Stimulated activated CD4-positive, alpha-beta T cell treated with anti-CD3 and anti-CD28 coated beads, Interleukin-4, amount 100 ng/mL, for 24 hours (primary cell): ENCODE measurements at regions not wholly inside any gene's neighbourhood (a gene's known extent, or its start where the extent isn't known, plus 50 kb on each side); places are given as distances from the start of the nearest gene placed in this dataset.

ENCODE experiments used
- DNase-seq: peaks from one replicate; pipeline ENCODE4 v3.0.0-alpha.2; 2020

DNA sequence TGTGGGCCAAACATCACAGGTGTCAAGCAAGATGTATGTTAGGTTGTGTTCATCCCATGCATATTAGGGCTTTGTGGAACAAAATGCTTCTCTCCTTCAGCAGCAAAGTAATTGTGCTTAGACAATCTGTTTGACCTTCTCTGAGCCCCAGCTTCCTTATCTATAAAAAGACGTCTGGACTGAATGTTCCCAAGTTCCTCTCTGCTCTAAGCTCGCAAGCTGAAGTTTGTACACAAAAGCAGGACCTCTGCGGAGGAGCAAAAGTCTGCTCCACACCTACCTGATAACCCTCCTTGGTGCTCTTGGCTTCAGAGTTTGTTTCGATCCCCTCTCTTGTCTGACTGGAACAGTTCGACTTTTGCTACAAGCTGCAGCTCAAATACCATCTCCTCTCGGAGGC is 95.7 kb upstream of the UBL3 start:
- no peak for DNase-seq

DNA sequence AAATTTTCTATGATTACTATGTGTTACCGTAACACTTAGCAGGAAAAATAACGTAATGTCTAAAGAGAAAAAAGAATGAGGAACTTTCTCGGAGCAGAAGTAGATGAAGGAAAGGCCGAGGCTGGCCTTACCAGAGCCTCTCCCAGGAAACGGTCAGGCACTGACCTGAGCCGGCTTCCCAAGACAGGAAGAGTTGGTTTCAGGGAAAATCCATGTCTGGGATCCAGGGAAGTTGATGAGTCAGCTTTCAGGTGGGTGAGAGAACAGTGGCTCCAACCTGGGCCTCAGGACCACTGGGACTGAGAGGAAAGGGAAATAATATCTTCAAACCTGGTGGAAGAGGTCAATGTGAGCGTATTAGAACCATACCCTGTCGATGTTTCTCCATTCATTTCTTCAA is 93.3 kb upstream of the UBL3 start:
- no peak for DNase-seq

DNA sequence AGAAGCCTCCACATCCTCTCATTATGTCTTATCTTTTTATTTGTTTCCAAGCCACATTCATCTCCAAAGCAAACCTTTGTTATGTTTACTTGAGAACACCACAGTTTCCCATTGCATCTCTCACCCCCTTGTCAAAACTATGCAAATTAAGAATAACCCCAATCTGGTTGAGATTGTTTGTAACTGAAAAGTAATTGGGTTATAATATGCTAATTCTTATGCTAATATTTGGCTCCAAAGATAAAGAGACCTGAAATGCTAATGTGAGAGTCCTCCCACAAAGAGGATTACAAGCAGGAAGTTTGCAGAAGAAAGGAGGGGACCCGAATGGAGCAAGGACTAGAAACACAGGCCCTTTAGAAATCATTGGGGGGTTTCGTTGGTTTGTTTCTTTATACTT is 92.9 kb upstream of the UBL3 start:
- no peak for DNase-seq

DNA sequence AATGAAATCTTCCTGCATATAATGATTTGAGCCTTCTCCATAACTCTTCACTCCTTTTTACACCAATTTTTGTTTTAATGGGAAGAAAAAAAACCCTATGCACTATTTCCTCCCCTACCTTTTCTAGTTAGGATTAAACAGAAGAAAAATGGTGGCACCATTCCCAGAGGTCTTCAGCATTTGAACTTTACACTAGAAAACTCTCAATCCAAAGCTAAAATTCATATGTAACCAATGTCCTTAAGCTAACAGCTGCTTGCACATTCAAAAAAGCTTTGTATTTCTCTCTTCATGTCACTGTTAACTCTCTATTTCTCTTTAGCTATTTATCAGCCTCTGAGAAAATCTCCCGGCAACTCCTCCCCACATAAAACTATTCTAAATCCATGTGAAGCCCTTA is 90.3 kb upstream of the UBL3 start:
- DNase-seq = no peak

DNA sequence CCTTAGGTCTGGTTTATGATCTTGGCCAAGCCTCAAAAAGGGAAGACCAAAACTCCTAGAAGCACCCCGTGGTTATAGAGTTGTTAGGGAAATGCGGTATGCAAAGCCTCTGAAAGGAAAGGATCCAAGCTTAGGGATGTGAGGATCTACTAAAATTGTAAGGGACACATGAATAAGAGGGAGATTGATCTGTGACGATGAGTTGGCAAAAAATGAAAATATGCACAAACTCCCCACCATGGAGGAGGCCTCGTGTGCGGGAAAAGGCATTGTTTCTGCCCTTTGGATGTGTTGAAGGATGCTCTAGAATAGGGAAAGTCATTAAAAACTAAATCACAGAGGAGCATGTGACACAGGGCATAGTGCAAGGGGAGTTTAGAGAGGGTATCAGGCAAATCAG is 88.7 kb upstream of the UBL3 start:
- no peak for DNase-seq

DNA sequence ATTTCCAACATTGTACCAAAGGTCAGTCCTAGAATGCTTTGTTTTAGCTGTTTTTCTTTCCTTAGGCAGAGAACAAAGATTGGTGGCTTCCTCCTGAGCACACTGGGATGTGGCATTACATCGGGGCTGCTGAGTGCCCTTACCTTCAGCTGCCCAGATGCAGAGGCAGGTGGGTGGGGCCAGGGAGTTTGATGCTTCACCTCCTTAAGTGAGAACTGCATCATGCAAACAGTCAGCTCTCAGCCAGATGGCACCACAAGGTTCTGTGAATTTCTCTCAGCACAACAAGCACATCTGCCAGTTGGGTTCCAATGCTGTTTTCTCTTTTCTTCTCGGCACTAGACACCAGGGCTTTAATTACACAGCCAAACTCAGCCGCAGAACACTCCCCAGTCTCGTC is 87.4 kb upstream of the UBL3 start:
- no peak for DNase-seq

DNA sequence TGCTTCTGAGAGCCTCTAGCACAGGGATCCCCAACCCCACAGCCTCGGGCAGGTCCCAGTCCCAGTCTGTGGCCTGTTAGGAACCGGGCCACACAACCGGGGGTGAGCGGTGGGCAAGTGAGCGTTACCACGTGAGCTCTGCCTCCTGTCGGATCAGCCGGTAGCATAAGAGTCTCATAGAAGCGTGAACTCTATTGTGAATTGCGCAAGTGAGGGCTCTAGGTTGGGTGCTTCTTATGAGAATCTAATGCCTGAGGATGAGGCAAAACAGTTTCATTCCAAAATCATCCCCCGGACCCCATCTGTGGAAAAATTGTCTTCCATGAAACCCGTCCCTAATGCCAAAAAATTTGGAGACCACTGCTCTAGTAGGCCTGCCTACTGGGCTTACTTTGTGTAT is 87.0 kb upstream of the UBL3 start:
- DNase-seq = no peak

DNA sequence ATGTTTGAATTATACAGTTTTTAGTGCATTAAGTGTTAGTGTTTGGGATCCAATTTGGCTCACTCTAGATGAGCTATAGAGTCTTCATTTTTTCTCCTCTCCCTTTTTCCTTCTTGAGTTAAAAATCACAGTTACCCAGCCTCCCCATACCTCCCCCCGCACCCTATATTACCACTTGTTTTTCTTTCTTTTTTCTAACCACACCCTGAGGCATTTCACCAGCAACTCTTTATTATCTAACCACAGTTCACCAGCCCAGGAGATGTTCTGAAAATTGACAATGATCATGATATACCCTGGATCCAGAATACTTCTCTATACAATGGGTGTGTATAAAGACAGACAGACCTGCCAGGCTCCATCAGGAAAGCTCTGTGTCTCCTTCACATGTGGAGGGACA is 86.5 kb upstream of the UBL3 start:
- DNase-seq = no peak

DNA sequence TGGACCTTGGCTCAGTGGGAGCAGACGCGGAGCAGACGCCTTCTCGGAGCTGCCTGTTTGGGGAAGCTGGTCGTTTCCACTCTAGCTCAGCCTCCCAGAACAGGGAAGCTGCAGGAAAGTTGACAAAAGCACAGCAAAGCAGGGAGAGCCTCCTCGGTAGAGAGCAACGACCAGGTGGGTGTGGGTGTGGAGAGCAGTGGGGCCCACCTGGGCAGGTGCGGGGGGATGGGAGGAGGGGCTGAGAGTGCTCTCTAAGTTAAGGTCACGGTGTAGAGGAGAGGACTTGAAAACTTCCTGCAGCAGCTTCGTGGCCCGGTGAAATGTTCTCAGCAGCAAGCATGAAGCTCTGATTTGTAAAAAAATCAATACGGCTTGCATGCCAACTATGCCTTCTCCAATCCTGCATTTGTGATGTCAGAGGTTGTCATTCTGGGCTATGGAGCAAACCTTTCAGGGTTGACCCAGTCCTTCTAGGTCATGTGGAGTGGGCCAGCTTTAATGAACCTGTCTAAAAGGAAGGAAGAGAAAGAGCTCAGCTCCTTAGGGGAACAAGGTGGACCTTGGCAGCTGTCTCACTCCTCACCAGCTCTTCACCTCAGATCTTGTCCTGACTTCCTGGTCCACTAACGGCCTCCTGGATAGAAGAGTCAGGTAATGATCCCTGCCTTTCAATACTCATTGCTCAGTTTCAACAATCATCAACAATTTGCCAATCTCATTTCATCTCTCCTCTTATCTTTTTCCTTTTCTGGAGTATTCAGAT is 85.8 kb upstream of the UBL3 start:
- no peak for DNase-seq

DNA sequence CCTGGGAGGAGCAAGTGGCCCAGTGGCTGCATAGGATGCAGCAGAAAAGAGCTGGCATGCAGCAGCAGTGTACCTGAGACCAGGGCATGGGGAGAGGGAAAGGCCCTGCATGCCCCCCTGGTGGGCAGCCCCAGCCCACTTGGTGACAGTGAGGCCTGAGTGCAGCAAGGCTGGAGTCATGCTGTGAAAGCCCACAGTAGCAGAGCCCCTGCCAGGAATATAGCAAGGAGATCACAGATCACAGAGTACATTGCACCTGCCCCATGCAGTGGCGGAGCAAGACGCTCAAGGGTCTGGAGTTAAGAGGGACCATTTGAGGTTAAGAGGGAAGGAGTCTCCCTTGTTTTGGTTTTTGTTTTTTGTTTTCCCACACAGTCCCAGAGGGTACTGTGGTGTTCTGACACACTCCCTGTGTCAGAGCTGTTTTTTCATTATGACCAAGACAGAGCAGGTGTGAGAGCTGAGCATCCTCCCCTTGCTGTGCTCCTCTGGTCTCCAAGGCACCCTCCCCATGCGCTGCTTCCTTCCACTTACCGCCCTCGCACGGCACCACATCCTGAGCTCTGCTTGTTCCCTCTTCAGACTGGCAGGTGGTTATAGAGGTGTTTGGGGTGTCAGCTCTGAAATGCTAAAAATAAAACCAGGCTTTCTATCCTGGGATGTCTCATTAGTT is 85.0 kb upstream of the UBL3 start:
- peak; percentile 72 for DNase-seq

DNA sequence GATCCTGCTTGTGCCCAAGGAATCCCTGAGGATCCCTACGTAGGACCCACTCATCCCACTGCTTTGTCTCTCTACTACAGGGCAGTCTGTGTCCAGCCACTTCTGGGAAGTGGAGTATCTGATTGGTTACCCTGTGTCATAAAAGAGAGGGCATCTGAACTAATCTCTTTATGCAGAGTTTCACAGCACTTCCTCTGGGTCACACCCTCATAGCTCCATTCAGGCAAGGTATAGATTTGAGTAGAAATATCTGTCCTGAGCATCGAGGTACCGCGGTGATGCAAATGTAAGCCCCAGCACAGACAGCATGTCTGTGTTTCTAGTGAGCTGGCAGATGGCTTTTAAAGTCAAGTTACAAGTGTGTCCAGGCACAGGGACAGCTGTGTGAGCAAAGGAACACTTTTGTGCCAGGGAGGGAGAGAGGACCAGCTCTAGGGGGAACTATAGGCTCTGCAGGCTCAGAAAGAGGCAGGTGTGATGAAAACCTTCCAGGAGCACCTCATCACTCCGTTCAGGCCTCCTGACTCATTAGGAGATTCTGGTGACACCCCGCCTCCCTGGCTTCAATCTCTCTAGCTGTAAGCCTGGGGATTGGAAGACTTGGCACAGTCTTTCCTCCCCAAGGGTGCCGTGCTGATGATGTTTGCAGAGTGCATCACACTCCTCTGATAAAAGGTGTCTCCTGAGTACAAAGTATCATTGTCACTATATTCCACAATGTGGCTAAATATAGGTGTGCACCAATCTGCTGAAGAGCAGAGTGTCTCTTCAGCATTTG is 84.3 kb upstream of the UBL3 start:
- DNase-seq = no peak

DNA sequence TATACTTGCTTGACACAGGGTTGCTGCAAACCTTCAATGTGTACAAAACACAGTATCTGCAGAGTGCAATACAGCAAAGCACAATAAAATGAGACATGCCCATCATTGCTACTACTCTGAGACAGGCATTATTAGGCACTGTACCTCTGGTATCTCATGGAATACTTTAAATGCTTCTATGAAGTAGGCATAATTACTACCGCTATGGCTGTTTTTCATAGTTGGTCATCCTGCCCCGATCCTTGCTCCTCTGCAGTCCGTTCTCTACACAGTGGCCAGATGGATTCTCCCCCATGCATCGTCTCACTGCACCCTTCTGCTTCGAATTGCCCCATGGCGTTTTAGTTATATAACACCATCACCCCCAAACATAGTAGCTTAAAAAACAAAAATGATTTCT is 83.0 kb upstream of the UBL3 start:
- no peak for DNase-seq

DNA sequence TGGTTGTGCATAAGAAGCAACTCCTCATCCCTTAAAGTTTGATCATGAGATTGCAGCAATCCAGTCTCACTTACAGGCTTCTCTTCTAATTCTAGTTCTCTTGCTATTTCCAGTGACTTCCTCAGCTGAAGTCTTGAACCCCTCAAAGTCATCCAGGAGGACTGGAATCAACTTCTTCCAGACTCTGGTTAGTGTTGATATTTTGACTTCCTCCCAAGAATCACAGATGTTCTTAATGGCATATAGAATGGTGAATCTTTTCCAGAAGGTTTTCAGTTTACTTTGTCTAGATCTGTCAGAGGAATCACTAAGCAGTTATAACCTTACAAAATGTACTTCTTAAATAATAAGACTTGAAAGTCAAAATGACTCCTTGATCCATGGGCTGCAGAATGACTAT is 81.3 kb upstream of the UBL3 start:
- no peak for DNase-seq

DNA sequence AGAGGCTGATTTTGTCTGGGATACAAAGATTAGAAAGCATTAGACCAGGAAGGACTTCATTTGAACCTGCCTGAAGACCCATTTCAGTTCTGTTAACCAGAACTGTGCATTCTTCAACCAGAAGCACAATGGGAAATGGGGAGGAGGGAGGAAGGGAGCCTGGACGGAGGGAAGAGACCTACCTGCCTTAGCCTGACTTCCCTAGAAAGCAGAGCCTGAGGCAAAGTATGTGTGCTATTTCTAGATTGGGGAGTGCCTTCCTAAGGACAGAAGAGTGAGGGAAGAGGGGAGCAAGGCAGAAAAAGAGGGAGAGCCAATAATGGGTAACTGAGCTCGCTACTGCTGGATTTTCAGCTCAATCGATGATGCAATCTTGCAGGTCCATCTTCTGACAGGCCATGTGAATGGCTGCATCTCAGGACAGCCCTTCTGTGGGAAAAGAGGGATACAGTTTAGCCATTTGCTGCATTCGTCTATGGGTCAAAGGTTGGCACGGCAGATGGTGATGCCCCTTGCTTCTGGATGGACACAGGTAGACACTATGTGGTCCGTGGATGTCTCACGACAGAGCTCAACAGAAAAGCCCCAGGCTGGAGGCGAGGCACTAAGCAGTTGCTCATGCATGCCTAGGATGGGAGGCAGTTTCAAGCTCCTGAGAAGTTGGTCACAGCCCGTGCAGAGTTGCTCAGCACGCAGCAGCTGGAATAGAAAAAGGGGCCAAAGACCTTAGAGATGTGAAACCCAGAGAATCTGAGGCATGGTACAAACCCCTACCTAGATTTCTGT is 78.8 kb upstream of the UBL3 start:
- no peak for DNase-seq

DNA sequence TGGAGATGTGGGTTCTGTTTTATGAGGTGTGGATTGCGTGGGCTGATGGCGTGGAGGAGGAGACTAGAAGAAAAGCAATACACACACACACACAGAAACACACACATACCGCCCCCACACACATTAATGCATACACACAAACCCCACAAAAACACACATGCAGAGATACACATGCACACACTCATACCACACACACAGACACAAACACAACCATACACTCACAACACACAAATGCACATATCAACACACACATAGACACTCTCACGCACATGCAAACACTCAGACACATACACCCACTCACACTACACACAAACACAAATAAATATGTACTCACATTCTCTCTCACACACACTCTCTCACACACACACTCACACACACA is 75.7 kb upstream of the UBL3 start:
- no peak for DNase-seq

DNA sequence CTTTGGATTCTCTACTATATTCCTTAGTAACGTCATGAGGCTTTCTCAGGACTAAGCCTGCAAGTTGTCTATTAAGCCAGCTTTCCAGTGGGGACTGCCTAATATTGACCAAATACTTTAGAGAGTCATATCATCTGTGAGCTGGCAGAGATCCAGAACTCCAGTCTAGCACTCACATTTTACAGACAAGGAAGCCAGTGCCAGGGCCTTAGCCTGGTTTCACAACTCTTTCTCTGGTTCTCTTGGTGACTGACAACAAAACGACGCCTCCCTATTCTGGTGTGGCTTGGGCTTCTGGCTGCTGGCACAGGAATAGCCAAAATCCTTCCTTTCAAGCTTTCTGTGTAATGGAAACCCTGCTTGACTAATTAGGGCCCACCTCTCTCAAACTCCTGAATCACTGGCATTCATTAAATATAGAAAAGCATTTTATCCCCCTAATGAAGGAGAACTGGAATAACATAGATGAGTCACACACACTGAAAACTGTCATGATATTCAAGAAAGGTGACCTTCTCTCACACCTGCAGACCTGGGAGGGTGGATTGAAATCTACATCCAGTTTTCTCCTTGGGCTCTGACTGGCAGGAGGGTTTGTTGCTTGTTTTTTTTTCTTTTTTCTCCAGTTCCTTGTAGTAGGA is 75.2 kb upstream of the UBL3 start:
- no peak for DNase-seq

DNA sequence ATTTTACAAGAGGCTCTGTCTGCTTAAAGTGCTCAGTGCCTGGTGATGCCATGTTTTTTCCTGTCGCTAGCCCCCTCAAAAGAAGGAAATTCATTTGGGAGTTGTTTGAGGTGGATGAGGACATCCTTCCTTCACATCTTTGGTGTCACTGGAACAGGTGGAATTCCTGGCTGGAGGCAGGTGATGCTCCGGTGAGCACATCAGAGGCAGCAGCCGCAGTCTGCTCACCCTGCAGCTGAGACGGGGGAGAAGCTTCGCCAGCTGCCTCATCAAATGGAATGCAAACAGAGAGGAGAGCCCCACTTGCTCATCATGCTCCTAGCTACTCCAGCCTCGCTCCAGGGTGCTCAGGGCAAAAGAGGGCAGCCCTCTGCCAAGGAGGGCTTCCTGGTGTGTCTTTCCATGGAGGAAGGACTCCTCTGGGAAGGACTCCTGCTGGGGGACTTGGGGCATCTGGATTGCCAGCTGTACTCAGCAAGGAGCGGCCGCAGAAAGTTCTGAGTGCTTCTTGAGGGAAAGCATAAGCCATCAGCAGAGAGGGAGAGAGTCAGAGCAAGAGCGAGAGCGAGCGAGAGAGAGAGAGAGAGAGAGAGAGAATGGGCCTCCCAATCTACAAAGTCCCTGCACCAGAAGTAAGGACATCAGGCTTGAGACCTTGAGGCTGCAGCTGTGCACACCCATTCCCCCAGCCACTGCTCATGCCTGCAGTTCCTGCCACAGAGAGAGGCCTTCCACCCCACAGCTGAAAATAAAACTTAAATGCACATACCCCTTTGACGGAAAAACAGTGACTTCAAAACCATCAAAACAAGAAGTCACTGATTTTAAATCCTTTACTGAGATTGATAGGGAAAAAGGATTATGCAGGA is 74.3 kb upstream of the UBL3 start:
- no peak for DNase-seq

DNA sequence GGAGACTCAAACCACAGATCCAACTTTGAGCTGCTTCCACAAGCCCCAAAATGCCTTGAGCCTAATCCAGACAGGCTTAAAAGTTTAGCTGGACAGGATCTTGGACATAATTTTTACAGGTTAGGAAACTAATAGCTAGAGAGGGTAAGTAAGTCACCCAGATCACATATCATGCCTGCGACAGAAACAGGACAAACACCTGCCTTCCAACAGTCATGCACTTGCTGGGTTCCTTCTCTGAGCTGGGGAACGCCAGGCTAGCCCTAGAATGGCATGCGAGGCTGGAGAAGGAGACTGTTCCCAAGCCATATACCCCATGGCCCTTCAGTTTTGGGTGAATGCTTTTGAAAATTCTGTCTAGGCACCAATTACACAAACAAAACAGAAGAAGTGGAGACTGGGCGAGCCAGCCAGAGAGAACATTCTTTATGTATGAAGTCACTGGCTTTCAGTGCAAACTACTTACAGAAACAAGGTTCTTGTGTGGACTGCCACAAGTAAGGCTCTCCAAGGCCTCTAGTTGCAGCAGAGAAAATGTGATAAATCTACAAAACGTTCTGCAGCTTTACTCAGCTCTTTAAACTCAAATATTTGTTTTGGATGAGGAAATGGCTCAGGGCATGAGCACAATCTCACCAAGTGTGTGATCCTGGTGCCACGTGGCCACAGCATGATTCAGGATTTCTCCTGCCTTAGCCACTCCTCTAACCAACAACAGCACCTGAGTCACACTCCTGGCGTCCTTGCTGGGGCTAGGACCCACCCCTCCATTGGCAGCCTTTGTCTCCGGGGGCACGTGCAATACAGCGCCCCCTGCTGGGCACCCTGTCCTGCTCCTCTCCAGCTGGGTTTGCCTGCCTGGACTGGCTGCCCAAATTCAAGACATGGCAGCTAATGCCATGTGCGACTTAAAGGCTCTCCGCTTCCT is 73.4 kb upstream of the UBL3 start:
- peak; percentile 66 for DNase-seq

DNA sequence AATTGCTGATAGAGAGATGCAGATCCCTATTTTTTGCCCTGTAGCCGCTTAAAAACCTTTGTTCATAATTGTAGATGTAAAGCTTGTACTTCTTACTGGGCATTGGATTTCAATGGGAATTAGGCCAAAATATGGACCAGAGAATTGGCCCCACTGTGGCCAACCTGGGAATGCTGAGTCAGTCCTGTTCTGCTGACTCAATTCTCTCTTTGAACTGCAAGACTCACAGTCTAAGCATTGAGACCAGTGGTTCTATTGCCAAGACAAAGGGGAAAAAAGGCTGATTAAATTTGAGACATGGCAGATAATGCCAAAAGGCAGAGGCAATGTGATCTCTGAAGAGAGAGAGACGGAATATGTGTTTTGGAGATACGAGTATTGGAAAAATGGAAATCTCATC is 72.5 kb upstream of the UBL3 start:
- DNase-seq = no peak

DNA sequence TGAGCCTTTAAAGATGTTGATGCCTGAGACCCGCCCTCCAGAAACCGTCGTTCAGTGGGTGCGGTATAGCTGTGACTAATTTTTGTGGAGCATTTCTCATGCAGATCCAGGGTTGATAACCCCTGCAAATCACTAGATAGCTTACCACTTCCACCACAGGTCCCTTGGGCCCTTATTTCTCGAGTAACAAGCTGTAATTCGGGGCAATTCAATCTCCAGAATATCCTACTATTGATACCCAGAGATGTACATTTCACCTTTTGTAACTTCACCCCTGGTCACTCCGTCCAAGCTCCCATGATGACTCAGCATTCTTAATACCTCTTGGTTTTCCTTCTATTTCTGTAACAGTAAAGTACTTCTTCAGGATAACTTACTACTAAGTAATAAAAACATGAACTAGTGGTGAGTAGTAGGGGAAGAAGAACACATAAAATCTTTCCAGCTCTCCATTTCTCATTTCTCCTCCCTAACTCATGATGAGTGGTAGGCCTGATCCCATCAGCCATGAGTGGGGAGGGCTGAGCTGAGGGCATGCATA is 71.9 kb upstream of the UBL3 start:
- DNase-seq = no peak
